NCI-H446 (cell line): ENCODE measurements at regions not wholly inside any gene's neighbourhood (a gene's known extent, or its start where the extent isn't known, plus 50 kb on each side); places are given as distances from the start of the nearest gene placed in this dataset.

Experiments used
- DNase-seq, 2 experiments: peaks; one replicate each; lab custom pipeline; 2025; lab: John Stamatoyannopoulos, UW

DNA sequence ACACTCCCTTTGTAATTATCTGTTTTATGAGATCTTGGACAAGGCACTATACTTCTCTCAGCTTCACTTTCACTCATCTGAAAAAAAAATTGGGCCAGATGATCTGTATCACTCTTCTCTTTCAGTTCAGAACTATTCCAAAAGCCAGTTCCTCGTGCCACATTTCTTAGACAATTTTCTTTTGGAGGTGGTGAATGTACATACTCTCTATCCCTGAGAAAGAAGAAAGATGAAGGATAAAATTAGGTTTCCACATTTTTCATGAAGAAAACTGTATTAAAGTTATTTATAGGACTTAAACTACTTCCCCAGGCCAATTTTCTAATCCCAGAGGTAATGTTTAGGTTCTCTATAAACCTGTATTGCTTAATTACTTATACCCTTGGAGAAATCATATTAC lies 171.6 kb downstream of the SLC6A15 start:
- peak in 1 of 2 experiments; percentile 24 for DNase-seq

DNA sequence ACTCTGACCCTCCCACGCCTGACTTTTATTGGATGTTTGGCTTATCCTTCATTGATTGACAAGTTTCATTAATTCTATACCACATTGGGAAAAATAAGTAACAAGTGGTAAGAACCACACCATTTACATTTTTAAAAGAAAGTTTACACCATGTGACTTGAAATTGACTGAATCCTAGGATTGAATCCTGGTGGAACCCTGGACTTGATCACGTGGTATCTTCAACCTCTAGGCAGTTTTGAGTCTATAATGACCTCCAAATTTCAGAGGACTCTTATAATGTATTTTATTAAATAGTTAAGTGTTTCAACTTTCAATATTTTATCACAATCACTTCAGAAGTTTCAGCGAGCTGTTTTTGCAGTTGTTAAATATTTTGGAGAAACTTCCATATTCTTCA lies 172.0 kb downstream of the SLC6A15 start:
- DNase-seq: peak in 1 of 2 experiments; percentile 5

DNA sequence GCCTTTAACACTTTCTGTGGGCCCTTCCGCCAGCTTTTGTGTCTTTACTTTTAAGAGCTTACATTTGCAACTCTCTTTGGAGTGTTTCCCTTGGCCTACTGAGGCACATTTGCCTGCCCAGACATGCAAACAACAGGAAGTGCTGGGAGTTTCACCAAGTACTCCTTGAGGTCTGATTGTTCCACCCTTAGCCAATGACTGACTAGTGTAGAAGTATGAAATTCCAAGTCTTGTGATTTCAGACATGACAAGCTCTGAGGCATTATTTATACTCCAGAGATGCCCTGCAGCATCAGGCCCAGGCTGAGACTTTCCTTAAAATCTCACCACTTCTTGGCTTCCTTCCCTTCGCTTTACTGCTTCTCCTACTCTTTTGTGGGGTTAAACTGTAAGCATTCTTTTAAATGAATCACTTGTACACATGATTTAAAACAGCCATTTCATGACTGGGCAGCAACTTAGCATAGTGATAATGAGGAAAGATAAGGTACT lies 174.1 kb downstream of the SLC6A15 start:
- DNase-seq: peak in 1 of 2 experiments; percentile 29

DNA sequence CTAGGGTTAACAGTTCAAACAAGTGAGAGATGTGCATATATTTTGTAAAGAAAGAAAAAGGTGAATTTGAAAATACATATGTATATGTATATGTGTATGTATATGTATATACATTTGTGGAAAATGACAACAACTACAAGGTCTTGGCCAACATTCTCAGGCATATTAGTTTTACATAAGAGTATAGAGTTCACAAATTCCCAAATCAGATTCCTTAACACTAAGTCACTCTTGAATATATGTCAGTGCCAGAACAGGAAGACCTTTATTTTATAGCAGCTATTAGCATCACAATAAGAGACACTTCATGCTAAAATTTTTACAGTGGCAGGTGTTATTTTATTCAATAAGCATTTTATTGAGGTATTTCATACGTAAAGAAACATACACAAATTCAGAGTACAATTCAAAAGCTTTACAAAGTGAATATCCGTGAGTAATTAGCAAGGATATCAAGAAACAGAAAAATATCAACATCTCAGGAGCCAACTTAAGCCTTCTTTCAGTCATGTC lies 179.7 kb downstream of the SLC6A15 start:
- DNase-seq: no peak

DNA sequence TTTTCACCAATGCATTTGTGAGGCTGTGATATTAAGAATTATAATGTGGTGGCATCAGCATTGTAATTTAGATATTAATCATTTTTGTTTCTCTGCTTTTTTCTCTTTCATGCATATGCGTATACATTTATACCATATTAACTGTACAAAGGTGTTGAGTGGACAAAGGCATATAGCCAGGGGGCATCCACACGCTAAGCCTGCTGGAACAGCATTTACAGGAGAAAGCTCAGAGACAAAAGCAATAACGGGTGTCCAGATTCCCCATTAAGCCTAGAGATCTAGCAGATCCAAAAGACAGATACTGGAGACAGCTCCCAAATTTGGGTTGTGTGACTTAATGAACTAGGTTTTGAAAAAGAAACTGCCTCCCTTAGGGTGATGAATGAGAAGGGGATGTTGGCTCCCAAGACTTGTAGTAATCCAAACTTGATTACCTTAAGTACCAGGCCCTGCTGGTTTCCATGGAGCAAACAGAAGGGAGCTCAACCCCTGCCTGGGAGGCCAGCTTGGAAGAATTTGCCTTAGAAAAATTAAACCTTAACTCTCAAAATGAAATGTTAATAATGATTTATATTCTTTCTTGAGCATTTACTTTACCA lies 181.9 kb downstream of the SLC6A15 start:
- no peak for DNase-seq

DNA sequence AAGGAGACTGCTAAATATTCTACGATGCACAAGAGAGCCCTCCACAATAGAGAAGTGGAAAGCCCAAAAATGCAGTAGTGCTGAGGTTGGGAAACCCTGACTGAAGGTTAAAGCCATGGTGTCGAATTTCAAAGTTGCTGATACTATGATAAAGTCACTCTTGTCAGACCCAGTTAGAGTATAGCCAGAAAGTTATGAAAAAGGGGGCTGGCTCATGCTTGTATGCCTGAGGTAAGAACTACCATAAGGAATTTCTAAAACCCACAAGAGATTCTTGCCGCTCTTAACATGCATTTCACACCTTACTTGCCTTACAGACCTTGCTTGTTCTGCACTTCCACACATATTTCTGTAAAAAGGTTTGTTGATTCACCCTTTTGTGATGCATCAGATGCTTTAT lies 184.6 kb downstream of the SLC6A15 start:
- no peak for DNase-seq

DNA sequence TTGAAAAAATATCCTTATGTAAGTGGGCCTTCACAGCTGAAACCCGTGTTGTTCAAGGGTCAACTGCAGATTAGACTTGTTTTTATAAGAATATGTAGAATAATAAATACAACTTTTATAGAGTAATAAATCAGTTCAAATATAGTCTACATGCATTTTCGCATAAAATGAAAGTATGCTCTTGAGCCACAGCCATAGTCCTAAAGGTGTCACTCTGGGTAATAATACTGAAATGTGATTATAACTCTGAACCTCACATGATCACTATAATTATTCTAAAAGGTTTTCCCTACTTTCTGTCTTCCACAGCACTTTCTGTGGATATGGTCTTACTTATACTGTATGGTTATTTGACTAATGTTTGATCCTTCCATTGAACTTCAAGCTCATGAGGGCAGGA lies 185.8 kb downstream of the SLC6A15 start:
- DNase-seq: no peak

DNA sequence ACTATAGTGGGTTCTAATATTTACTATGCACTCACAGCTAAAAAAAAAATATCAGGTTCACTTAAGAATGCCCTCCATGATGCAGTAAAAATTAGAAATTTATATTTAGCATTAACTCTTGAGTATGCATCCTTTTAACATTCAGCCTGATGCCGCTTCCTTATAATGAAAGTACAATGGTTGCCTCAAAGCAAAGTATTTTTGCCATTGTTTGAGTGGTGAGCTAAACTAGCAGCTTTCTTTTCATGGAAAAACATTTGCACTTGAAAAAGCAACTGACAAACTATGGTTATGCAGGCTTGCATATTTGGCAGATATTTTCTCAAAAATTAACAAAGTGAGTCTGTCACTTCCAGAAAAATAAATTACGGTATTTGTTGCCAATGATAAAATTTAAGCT lies 188.6 kb downstream of the SLC6A15 start:
- no peak for DNase-seq

DNA sequence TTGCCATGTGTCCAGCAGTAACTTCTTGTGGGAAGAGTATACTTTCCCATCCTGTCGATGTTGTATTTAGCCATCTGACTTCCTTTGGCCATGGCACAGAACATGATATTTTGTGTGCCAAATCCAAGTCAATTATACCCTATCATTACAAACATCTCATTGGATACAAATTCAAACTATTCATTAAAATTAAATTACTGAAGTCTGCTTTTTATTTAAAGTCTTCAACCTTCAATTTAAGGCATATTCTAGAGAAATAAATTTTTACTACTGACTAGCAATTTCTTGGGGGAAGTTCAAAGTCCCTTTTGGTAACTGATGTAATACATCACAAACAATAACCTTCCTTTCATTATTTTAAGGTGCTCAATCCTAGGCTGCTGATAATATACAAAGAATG lies 192.6 kb downstream of the SLC6A15 start:
- peak in 1 of 2 experiments; percentile 25 for DNase-seq

DNA sequence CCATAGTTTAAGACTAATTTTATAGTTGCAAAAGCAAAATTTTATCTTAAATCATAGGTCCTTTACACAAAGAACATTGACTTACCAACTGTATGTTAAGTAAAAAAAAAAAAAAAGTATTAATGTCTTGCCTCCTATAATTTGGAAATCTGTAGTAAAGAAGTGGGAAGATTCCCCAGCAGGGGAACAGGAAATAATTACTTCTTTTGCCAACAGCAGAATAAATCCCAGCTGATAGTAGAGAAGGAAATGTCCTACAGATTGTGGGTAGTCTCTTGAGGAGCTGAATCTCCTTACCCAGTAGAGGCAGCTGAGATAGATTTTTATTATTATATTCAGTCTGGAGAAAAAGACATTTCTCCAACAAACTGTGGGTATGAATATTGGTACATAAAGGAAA lies 193.7 kb downstream of the SLC6A15 start:
- DNase-seq: no peak

DNA sequence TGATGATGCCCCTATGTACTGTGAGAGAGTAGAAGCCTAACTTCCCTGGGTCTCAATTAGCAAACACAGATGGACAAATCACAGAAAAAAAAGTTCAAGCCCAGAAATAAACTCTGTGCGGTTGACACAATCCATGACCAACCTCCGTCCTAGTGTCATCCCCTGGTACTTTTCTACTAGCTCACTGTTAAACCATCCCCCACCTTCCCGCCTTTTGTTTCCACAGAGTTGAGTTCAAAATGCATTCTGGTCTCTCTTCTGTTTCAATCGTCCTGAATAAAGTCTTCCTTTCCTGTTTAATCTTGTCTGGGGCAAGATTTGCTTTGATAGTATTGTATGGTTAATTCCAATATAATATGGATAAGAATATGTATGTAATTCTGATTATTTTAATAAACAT lies 199.9 kb downstream of the SLC6A15 start:
- DNase-seq: no peak

DNA sequence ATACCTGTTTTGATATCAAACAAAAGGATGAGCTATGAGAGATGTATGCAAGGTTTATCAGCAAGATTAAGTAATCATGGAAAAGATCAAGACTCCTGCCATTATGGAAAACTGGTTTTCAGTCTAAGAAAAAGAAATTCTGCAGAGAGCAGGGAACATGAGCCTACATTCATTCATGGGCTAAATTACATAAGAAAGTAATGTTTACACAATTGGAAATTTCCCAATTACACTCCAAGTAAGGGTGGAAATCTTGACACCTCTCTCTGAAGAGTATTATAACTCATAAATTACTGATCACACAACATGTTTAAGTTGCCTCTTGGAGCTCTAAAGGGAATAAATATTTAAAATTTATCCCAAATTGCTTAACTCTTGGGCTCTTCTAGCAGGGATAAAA lies 206.2 kb downstream of the SLC6A15 start:
- DNase-seq: no peak

DNA sequence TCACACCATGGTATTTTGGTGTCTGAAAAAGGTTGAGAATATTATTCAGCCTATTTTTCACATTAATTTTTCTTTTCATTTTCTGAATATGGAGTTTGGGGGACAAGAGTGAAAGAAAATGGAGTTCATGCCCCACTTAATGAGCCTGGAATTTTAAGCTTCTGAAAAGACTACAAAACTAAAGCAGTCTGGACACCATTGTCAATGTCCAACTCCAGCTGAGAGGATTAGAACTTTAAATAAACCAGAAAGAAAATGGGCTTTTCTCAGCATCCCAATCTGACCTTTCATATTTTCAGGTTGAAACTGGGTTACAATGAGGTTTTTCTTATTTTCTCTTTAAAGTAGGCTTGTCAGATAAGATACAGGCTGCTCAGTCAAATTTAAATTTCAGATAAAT lies 207.7 kb downstream of the SLC6A15 start:
- DNase-seq: no peak

DNA sequence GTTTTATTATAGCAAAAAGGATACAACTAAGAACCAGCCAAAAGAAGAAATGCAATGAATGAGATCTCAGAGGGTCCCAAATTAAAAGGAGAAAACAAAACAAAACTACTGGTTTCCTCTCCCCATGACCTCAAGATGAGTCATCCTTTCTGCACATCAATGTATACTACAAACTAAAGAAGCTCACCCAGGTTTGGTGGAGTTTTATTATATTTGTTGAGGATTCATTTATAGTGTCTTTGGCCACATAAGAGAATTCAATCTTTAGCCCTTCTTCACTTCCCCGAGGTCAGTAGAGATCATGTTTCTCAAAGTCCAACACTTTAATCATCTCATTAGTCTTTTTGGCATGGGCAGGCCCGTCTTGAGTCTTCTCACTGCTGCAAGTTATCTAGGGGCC lies 210.6 kb downstream of the SLC6A15 start:
- no peak for DNase-seq

DNA sequence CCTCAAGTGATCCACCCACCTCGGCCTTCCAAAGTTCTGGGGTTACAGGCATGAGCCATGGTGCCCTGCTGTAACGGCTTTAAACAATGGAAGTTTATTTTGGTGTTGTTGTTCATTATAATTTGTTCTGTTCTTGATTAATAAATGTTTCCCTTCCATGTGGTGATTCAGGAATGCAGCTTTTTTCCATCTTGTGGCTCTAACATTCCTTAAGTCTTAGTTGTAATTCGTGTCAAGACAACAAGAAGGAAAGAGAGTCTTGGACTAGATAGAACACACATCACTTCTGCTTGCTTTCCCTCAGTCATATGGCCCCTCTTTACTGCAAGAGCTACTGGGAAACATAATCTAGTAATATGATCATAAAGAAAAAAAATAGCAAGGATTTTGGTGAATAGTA lies 211.6 kb downstream of the SLC6A15 start:
- DNase-seq: no peak

DNA sequence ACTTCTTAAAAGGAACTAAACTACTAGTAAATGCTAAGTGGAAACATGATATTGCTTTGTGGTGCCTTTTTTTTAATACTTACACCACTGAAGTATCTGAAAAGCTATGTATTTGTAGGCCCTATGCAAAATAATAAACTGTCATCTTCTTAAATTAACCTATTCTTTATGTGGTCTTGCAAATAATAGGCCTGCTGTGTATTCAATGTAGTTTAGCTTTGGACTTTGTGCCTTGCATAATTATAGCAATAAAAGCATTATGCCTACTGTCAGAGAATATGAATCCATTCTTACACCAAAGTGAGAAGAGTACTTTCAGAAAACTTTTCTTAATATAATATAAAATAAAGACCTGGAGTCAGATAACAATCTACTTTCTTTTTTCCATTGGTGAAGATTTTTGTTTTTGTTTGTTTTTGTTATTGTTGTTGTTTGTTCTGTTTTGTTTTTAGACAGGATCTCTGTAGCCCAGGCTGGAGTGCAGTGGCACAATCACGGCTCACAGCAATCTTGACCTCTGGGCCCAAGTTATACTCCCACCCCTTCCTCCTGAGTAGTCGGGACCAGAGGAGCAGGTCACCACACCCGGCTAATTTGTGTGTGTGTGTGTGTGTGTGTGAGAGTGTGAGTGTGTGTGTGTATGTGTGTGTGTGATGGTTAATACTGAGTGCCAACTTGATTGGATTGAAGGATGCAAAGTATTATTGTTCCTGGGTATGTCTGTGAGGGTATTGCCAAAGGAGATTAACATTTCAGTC lies 213.8 kb downstream of the SLC6A15 start:
- no peak for DNase-seq

DNA sequence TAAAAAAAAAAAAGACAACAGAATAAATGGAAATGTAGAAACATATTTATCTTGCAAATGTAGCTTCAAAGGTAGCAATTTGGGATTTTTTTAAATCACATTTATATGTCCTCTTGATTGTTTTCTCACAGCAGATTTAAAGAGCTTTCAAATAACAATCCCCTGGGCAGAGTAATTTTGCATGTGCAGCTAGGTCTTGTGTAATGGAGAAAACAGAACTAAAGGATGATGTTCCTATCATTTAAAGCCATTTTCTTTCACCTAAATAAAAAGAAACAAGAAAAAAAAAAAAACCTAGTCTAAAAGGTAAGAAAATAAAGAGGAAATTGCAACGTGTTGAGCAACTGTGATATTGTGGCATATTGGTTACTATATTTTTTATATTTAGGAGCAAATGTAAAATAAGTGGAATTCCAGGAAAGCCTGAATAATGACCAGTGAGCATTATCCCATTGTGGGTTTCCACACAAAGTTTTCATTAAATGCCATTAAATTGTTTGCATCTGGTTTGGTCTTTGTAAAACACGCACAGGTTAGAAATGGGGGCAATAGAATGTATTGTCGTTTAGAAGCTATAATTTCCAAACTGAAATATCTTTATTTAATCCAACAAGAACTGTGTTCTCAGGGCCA lies 215.6 kb downstream of the SLC6A15 start:
- DNase-seq: no peak

DNA sequence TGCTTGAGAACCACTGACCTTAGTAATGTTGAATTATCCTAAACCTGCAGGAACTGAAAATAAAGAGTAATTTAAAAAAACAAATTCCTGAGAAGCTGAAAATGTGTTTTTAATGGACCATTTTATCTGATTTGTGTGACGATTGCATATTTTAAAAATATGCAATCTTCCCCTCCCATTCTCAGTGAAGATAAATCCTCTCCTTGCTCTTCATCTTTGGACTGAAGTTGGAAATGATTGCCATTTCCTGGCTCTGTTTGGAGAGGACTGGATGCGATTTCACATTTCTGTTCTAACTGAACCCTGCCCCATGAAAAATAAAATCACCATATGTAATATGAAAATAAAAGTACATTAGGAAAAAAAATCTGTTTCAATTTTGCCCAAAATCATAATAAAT lies 216.3 kb downstream of the SLC6A15 start:
- no peak for DNase-seq

DNA sequence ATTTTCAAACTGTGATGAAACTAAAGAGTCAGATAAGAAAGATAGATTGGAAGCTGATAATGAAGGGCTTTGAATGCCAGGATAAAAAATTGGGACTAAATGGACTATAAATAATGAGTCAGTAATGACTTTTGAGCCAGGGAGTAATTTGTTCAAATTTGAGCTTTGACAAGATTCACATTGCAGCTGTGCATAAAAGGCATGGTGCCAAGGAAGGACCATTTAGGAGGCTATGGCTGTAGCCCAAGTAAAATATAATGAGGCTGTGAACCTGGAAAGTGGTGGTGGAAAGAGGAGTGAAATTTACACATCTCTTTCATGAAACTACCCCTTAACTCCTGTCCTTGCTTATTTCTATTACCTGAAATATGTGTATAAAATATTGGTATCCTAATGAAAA lies 218.5 kb downstream of the SLC6A15 start:
- peak; percentile 91 to 96 for DNase-seq

DNA sequence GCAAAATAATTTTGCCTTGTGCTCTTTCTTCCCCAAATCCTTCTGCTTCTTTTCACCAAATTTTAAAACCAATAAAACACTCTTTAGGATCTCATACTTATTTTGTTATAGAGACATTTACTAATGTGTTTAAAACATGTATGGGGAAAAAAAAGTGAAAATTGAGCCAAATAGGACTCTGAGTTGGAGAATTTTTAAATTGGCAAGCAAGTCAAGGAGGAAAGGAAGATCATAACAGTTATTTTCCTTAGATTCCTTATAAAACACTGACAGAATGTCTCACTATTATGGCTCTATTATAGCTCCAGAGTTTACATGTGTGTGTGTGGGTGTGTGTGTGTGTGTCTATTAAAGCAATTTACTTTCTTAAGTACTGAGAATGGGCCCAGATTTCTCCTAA lies 220.5 kb downstream of the SLC6A15 start:
- DNase-seq: no peak

DNA sequence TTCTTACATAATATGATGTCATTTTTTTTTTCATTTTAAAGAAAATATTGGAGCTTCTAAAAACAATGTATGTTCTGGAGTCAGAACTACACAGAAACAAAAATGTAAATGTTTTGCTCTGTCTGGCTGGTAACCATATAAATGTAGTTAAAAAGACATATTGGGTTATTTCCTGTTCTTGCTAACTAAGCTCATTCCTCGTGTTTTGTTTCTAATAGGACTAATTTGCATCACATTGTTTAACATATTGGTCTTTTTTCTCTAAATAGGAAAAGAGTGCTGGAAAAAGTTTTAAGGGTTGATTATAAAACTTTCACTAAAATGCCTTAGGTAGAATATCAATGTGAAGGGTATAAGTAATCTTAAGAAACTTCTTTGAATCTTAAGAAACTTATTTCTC lies 221.3 kb downstream of the SLC6A15 start:
- no peak for DNase-seq

DNA sequence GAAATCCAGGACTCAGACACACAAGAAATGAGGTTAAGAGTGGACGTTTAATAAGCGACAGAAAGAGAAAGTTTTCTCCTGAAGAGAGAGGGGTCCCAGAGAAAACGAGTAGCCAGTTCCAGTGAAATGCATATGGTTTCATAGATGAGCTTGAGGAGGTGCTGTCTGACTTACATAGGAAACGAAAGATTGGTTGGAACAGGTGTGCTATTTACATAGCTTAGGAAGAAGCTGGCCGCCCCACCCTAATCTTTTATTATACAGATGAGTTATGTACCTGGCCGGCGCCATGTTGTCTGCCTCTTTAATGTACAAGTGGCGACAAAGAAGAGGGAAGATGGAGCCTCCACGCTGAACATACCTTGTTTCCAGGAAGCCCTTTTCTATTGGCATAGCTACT lies 223.0 kb downstream of the SLC6A15 start:
- no peak for DNase-seq

DNA sequence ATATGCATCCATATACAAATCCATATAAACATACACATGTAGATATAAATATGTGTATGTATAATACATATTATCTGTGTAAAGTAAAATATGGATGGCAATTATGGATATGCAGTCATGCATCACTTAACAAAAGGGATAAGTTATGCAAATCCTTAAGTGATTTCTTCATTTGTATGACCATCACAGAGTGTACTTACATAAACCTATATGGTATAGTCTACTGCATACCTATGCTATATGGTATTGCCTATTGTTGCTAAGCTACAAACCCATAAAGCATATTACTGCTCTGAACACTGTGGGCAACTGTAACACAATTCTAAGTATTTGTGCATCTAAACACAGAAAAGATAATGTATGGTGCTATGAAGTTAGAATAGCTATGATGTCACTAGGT lies 227.2 kb downstream of the SLC6A15 start:
- DNase-seq: no peak
